SK-N-SH (cell line): ENCODE measurements at regions not wholly inside any gene's neighbourhood (a gene's known extent, or its start where the extent isn't known, plus 50 kb on each side); places are given as distances from the start of the nearest gene placed in this dataset.

Source experiments
- CHD2 ChIP-seq: fragments of 150-350 bp; IDR thresholded peaks from 2 replicates; pipeline ENCODE4 v1.6.1; 2018; ENCODE audit warnings: low read length; ENCODE audit not compliant: partially characterized antibody
- CTCF ChIP-seq: fragments of 200-600 bp; sonication (generic); IDR thresholded peaks from 2 replicates; pipeline ENCODE4 v1.6.1; 2017; ENCODE audit warnings: antibody characterized with exemption, mild to moderate bottlenecking, moderate library complexity
- NRF1 ChIP-seq: IDR thresholded peaks from 2 replicates; pipeline ENCODE4 v1.6.1; 2012; ENCODE audit warnings: low read depth, mild to moderate bottlenecking, low read length
- TF ChIP-seq, protein P1 (sequence below): IDR thresholded peaks from 2 replicates; pipeline ENCODE4 v1.4.0; 2012; ENCODE audit warnings: low read depth, borderline replicate concordance
- TF ChIP-seq, protein P2 (sequence below): IDR thresholded peaks from 2 replicates; pipeline ENCODE4 v1.6.1; 2012; ENCODE audit warnings: mild to moderate bottlenecking, low read depth, low read length, moderate library complexity

DNA sequence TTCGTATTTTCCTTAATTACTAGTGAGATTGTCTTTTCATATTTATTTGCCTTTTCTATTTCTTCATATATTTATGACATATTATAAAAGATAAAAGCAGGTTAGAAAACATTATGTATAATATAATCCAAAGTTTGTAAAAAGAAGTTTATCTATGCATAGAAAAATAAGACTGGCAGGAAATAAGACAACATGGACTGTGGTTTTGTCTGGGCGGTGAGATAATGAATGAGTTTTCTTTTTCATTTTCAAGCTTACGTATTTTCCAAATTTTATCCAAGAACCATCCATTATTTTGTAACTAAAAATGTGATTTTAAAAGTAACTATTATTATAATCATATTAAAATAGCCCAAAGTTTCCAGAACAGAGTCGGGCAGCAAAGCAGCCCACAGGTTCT lies 109.8 kb upstream of the MVB12B start:
- TF ChIP-seq, protein P1, sequence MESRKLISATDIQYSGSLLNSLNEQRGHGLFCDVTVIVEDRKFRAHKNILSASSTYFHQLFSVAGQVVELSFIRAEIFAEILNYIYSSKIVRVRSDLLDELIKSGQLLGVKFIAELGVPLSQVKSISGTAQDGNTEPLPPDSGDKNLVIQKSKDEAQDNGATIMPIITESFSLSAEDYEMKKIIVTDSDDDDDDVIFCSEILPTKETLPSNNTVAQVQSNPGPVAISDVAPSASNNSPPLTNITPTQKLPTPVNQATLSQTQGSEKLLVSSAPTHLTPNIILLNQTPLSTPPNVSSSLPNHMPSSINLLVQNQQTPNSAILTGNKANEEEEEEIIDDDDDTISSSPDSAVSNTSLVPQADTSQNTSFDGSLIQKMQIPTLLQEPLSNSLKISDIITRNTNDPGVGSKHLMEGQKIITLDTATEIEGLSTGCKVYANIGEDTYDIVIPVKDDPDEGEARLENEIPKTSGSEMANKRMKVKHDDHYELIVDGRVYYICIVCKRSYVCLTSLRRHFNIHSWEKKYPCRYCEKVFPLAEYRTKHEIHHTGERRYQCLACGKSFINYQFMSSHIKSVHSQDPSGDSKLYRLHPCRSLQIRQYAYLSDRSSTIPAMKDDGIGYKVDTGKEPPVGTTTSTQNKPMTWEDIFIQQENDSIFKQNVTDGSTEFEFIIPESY = no peak
- TF ChIP-seq NRF1 = no peak
- TF ChIP-seq CTCF = no peak
- no peak for TF ChIP-seq CHD2
- TF ChIP-seq, protein P2, sequence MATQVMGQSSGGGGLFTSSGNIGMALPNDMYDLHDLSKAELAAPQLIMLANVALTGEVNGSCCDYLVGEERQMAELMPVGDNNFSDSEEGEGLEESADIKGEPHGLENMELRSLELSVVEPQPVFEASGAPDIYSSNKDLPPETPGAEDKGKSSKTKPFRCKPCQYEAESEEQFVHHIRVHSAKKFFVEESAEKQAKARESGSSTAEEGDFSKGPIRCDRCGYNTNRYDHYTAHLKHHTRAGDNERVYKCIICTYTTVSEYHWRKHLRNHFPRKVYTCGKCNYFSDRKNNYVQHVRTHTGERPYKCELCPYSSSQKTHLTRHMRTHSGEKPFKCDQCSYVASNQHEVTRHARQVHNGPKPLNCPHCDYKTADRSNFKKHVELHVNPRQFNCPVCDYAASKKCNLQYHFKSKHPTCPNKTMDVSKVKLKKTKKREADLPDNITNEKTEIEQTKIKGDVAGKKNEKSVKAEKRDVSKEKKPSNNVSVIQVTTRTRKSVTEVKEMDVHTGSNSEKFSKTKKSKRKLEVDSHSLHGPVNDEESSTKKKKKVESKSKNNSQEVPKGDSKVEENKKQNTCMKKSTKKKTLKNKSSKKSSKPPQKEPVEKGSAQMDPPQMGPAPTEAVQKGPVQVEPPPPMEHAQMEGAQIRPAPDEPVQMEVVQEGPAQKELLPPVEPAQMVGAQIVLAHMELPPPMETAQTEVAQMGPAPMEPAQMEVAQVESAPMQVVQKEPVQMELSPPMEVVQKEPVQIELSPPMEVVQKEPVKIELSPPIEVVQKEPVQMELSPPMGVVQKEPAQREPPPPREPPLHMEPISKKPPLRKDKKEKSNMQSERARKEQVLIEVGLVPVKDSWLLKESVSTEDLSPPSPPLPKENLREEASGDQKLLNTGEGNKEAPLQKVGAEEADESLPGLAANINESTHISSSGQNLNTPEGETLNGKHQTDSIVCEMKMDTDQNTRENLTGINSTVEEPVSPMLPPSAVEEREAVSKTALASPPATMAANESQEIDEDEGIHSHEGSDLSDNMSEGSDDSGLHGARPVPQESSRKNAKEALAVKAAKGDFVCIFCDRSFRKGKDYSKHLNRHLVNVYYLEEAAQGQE = no peak
